Neural progenitor cell (in vitro differentiated cells): ENCODE measurements at regions not wholly inside any gene's neighbourhood (a gene's known extent, or its start where the extent isn't known, plus 50 kb on each side); places are given as distances from the start of the nearest gene placed in this dataset.

ENCODE experiments used
- CTCF ChIP-seq: fragments of 200-600 bp; sonication (generic); IDR thresholded peaks from 2 replicates; pipeline ENCODE4 v1.5.1; 2017; ENCODE audit warnings: antibody characterized with exemption, mild to moderate bottlenecking
- EZH2 ChIP-seq: fragments of 200-600 bp; sonication (generic); IDR thresholded peaks from 2 replicates; pipeline ENCODE4 v1.6.1; 2017; ENCODE audit warnings: antibody characterized with exemption, mild to moderate bottlenecking, moderate library complexity

- no peak for TF ChIP-seq EZH2
- TF ChIP-seq CTCF, result no peak
Observed at GRCh38 chr12:63354969-63355368, 204.0 kb upstream of the AVPR1A start.
